ENCODE measurements at regions not wholly inside any gene's neighbourhood (a gene's known extent, or its start where the extent isn't known, plus 50 kb on each side); places are given as distances from the start of the nearest gene placed in this dataset.

DNA sequence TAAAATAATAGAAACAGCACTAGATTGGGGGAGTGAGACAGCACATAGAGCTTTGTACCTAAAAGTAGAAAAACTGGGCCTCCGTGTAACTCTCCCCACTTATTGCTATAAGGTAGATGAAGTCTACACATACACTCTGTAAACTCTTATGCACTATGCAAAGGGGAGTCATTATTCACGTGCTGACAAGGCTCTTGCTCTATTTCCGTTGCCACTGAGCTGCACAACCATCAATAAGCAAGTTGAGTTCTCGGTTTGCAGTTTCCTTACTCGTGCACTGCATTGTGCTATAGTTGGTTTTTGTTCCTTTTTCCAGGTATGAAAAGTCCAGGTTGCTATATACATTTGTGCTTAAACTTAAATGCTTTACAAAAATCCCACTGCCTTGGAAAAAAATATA lies 294.0 kb upstream of the DACH1 start (continued):
- TF ChIP-seq, protein P1, sequence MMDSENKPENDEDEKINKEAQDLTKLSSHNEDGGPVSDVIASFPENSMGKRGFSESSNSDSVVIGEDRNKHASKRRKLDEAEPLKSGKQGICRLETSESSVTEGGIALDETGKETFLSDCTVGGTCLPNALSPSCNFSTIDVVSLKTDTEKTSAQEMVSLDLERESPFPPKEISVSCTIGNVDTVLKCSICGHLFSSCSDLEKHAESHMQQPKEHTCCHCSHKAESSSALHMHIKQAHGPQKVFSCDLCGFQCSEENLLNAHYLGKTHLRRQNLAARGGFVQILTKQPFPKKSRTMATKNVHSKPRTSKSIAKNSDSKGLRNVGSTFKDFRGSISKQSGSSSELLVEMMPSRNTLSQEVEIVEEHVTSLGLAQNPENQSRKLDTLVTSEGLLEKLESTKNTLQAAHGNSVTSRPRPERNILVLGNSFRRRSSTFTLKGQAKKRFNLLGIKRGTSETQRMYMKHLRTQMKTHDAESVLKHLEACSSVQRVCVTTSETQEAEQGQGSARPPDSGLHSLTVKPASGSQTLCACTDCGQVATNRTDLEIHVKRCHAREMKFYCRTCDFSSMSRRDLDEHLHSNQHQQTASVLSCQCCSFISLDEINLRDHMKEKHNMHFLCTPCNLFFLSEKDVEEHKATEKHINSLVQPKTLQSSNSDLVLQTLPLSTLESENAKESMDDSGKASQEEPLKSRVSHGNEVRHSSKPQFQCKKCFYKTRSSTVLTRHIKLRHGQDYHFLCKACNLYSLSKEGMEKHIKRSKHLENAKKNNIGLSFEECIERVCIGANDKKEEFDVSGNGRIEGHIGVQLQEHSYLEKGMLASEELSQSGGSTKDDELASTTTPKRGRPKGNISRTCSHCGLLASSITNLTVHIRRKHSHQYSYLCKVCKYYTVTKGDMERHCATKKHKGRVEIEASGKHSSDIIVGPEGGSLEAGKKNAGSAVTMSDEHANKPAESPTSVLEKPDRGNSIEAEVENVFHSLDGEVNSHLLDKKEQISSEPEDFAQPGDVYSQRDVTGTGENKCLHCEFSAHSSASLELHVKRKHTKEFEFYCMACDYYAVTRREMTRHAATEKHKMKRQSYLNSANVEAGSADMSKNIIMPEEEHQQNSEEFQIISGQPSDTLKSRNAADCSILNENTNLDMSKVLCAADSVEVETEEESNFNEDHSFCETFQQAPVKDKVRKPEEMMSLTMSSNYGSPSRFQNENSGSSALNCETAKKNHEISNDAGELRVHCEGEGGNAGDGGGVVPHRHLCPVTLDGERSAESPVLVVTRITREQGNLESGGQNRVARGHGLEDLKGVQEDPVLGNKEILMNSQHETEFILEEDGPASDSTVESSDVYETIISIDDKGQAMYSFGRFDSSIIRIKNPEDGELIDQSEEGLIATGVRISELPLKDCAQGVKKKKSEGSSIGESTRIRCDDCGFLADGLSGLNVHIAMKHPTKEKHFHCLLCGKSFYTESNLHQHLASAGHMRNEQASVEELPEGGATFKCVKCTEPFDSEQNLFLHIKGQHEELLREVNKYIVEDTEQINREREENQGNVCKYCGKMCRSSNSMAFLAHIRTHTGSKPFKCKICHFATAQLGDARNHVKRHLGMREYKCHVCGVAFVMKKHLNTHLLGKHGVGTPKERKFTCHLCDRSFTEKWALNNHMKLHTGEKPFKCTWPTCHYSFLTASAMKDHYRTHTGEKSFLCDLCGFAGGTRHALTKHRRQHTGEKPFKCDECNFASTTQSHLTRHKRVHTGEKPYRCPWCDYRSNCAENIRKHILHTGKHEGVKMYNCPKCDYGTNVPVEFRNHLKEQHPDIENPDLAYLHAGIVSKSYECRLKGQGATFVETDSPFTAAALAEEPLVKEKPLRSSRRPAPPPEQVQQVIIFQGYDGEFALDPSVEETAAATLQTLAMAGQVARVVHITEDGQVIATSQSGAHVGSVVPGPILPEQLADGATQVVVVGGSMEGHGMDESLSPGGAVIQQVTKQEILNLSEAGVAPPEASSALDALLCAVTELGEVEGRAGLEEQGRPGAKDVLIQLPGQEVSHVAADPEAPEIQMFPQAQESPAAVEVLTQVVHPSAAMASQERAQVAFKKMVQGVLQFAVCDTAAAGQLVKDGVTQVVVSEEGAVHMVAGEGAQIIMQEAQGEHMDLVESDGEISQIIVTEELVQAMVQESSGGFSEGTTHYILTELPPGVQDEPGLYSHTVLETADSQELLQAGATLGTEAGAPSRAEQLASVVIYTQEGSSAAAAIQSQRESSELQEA (CRISPR knock-in tag; IDR thresholded peaks at IDR 0.05; ENCODE audit: not compliant biosample characterization): no peak
- TF ChIP-seq, protein P2, sequence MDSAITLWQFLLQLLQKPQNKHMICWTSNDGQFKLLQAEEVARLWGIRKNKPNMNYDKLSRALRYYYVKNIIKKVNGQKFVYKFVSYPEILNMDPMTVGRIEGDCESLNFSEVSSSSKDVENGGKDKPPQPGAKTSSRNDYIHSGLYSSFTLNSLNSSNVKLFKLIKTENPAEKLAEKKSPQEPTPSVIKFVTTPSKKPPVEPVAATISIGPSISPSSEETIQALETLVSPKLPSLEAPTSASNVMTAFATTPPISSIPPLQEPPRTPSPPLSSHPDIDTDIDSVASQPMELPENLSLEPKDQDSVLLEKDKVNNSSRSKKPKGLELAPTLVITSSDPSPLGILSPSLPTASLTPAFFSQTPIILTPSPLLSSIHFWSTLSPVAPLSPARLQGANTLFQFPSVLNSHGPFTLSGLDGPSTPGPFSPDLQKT (CRISPR knock-in tag; IDR thresholded peaks at IDR 0.05; ENCODE audit: borderline replicate concordance): no peak
- TF ChIP-seq, protein P3, sequence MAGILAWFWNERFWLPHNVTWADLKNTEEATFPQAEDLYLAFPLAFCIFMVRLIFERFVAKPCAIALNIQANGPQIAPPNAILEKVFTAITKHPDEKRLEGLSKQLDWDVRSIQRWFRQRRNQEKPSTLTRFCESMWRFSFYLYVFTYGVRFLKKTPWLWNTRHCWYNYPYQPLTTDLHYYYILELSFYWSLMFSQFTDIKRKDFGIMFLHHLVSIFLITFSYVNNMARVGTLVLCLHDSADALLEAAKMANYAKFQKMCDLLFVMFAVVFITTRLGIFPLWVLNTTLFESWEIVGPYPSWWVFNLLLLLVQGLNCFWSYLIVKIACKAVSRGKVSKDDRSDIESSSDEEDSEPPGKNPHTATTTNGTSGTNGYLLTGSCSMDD (CRISPR knock-in tag; IDR thresholded peaks at IDR 0.05): no peak
